ENCODE measurements at regions not wholly inside any gene's neighbourhood (a gene's known extent, or its start where the extent isn't known, plus 50 kb on each side); places are given as distances from the start of the nearest gene placed in this dataset.

- no peaks in the 10 kb centered on the region for H3K9me3 ChIP-seq (replicated peaks; ENCODE audit: control insufficient read depth, insufficient read depth, low read length)
- no peaks in the 10 kb centered on the region for H3K79me2 ChIP-seq (ENCODE audit: control insufficient read depth, insufficient read depth, low read length)
- FAIRE-seq (no peak), DNase-seq (ENCODE audit: low read depth, low spot score) (no peak)
- H3K9me1 ChIP-seq (replicated peaks; ENCODE audit: control insufficient read depth, extremely low read depth, insufficient read depth, low read length) = no peaks in the 10 kb centered on the region
- H3K4me2 ChIP-seq (ENCODE audit: insufficient read depth, low read length) = no peak overlapping the region
- ChIA-PET CTCF (no interaction called here), POLR2A (no interaction called here)
- peaks cover 0 to 3% of the 10 kb centered on the region in 2 experiments for H3K27me3 ChIP-seq (ENCODE audit: control insufficient read depth in 2 of 2, insufficient read depth in 2 of 2, low read length in 2 of 2)
- no TSS peak for BruUV-seq (replicated peaks)
- no peak overlapping the region for H3K27ac ChIP-seq (ENCODE audit: insufficient read depth, low read depth, low read length)
- dilution Hi-C loops (cut with MboI; ENCODE audit: extremely low pct_ligation_motif_present, low sequenced_read_pairs) (no loop called here), intact Hi-C loops (cut with micrococcal nuclease) (no loop called here)
- no peak overlapping the region for H3K9ac ChIP-seq (replicated peaks; ENCODE audit: extremely low read depth, insufficient read depth, low read length)
- TF ChIP-seq POLR2A (IDR thresholded peaks at IDR 0.05; ENCODE audit: low read depth, low read length) = no peak
- no peak for TF ChIP-seq MYC (IDR thresholded peaks at IDR 0.05; ENCODE audit: low read depth, low read length)
- TF ChIP-seq GATA2 (IDR thresholded peaks at IDR 0.05; ENCODE audit: insufficient read depth, insufficient read length, low read depth, low read length) = no peak
- no peak for TF ChIP-seq EZH2 (IDR thresholded peaks at IDR 0.05; ENCODE audit: borderline replicate concordance, low read depth, low read length, severe bottlenecking)
- TF ChIP-seq JUN (IDR thresholded peaks at IDR 0.05; ENCODE audit: borderline replicate concordance, insufficient read depth, insufficient read length, low read depth) = no peak
- TF ChIP-seq MAX (IDR thresholded peaks at IDR 0.05; ENCODE audit: insufficient read depth, insufficient read length) = no peak
- TF ChIP-seq CTCF (IDR thresholded peaks at IDR 0.05; ENCODE audit: extremely low read depth in 1 of 2, insufficient read depth in 1 of 2, low read depth in 1 of 2, low read length in 2 of 2) = no peak
- TF ChIP-seq FOS (IDR thresholded peaks at IDR 0.05; ENCODE audit: borderline replicate concordance, insufficient read depth, low read length) = no peak
- no peak for TF ChIP-seq POLR2AphosphoS5 (IDR thresholded peaks at IDR 0.05; ENCODE audit: insufficient read depth, low read depth, low read length)
- no peaks in the 10 kb centered on the region for H3K4me1 ChIP-seq (ENCODE audit: control insufficient read depth, extremely low read depth, insufficient read depth, low read length)
- no peak overlapping the region for H2AFZ ChIP-seq (ENCODE audit: low read depth, low read length)
- no peaks in the 10 kb centered on the region for H3K36me3 ChIP-seq (ENCODE audit: control insufficient read depth in 2 of 2, extremely low read depth in 1 of 2, insufficient read depth in 2 of 2, low read length in 2 of 2)
- H4K20me1 ChIP-seq (replicated peaks; ENCODE audit: control insufficient read depth, extremely low read depth, insufficient read depth, low read length) = no peaks in the 10 kb centered on the region
- H3K4me3 ChIP-seq (replicated peaks in 1 of 3; ENCODE audit: insufficient read depth in 1 of 3, low read depth in 1 of 3, low read length in 3 of 3) = no peak overlapping the region
Observed at GRCh38 chr7:81233208-81233940, 314.5 kb upstream of the SEMA3C start.
